ENCODE measurements at regions not wholly inside any gene's neighbourhood (a gene's known extent, or its start where the extent isn't known, plus 50 kb on each side); places are given as distances from the start of the nearest gene placed in this dataset.

- no peak for DNase-seq
Measured at GRCh38 chr9:23215688-23216087, 610.4 kb downstream of the ELAVL2 start.

GRCh38 chr9:23219471-23219870 lies 606.6 kb downstream of the ELAVL2 start:
- DNase-seq: no peak

GRCh38 chr9:23220171-23220570 lies 605.9 kb downstream of the ELAVL2 start:
- DNase-seq: no peak

GRCh38 chr9:23220957-23221356 lies 605.1 kb downstream of the ELAVL2 start:
- no peak for DNase-seq

GRCh38 chr9:23229890-23230317 lies 596.1 kb downstream of the ELAVL2 start:
- no peak for DNase-seq

GRCh38 chr9:23232831-23233230 lies 593.2 kb downstream of the ELAVL2 start:
- no peak for DNase-seq

GRCh38 chr9:23243523-23243922 lies 582.5 kb downstream of the ELAVL2 start:
- no peak for DNase-seq

- no peak for DNase-seq
Measured at GRCh38 chr9:23245067-23245466, 581.0 kb downstream of the ELAVL2 start.

- no peak for DNase-seq
Measured at GRCh38 chr9:23254404-23255184, 571.4 kb downstream of the ELAVL2 start.

- no peak for DNase-seq
Measured at GRCh38 chr9:23255346-23255745, 570.7 kb downstream of the ELAVL2 start.

GRCh38 chr9:23258569-23258968 lies 567.5 kb downstream of the ELAVL2 start:
- peak; percentile 2 for DNase-seq

GRCh38 chr9:23278561-23278960 lies 547.5 kb downstream of the ELAVL2 start:
- DNase-seq: no peak

GRCh38 chr9:23287390-23287789 lies 538.6 kb downstream of the ELAVL2 start:
- no peak for DNase-seq

- DNase-seq: no peak
Measured at GRCh38 chr9:23288545-23288944, 537.5 kb downstream of the ELAVL2 start.

- no peak for DNase-seq
Measured at GRCh38 chr9:23290973-23291372, 535.1 kb downstream of the ELAVL2 start.

- no peak for DNase-seq
Measured at GRCh38 chr9:23302281-23302680, 523.8 kb downstream of the ELAVL2 start.

GRCh38 chr9:23306731-23307130 lies 519.3 kb downstream of the ELAVL2 start:
- DNase-seq: no peak

- DNase-seq: peak; percentile 4
Measured at GRCh38 chr9:23307731-23308513, 518.1 kb downstream of the ELAVL2 start.

- no peak for DNase-seq
Measured at GRCh38 chr9:23309800-23310199, 516.2 kb downstream of the ELAVL2 start.

GRCh38 chr9:23314247-23314646 lies 511.8 kb downstream of the ELAVL2 start:
- DNase-seq: no peak

- no peak for DNase-seq
Measured at GRCh38 chr9:23319092-23319491, 506.9 kb downstream of the ELAVL2 start.

- DNase-seq: no peak
Measured at GRCh38 chr9:23321049-23321448, 505.0 kb downstream of the ELAVL2 start.

- DNase-seq: peak; percentile 4
Measured at GRCh38 chr9:23322392-23322791, 503.6 kb downstream of the ELAVL2 start.

- no peak for DNase-seq
Measured at GRCh38 chr9:23324511-23324910, 501.5 kb downstream of the ELAVL2 start.
